ENCODE measurements at regions not wholly inside any gene's neighbourhood (a gene's known extent, or its start where the extent isn't known, plus 50 kb on each side); places are given as distances from the start of the nearest gene placed in this dataset.
A peak's percentile ranks its signal among the peaks of the same experiment; 100 is the strongest.

DNA sequence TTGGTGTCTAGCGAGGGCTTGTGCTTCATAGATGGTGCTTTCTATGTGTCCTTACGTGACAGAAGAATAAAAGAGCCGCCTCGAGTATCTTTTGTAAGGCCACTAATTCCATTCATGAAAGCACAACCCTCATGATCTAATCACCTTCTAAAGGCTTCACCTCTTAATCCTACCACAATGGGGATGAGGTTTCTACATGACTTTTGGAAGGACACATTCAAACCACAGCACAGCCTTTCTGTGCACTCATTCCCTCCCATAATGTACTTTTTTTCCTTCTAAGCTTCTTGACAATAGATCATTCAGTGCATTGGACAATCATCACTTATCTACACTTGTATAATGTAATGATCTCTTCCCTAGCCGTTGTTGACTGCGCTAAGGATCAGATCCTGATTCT is 774.8 kb downstream of the BRINP1 start:
- DNase-seq (no peak), FAIRE-seq (no peak)
- intact Hi-C loops (cut with DNase I) = no loop called here
- Histone ChIP-seq H3K4me3 (ENCODE audit: low read length in 3 of 3) (no peak overlapping the region), H3K36me3 (ENCODE audit: control insufficient read depth in 2 of 3, insufficient read depth in 3 of 3, low read length in 3 of 3) (no peaks in the 10 kb centered on the region), H3K9ac (ENCODE audit: low read length in 3 of 3) (no peak overlapping the region), H3K27me3 (ENCODE audit: control insufficient read depth, insufficient read depth, low read length) (no peaks in the 10 kb centered on the region), H3K4me1 (ENCODE audit: control insufficient read depth in 2 of 3, insufficient read depth in 2 of 3, low read depth in 1 of 3, low read length in 3 of 3) (peaks cover 0 to 2% (median 0%) of the 10 kb centered on the region in 3 donors), H3K27ac (ENCODE audit: low read depth in 2 of 2, low read length in 2 of 2) (no peak overlapping the region), H3K9me3 (ENCODE audit: control insufficient read depth in 2 of 3, insufficient read depth in 1 of 3, low read length in 3 of 3) (no peaks in the 10 kb centered on the region)
- TF ChIP-seq, protein P1, sequence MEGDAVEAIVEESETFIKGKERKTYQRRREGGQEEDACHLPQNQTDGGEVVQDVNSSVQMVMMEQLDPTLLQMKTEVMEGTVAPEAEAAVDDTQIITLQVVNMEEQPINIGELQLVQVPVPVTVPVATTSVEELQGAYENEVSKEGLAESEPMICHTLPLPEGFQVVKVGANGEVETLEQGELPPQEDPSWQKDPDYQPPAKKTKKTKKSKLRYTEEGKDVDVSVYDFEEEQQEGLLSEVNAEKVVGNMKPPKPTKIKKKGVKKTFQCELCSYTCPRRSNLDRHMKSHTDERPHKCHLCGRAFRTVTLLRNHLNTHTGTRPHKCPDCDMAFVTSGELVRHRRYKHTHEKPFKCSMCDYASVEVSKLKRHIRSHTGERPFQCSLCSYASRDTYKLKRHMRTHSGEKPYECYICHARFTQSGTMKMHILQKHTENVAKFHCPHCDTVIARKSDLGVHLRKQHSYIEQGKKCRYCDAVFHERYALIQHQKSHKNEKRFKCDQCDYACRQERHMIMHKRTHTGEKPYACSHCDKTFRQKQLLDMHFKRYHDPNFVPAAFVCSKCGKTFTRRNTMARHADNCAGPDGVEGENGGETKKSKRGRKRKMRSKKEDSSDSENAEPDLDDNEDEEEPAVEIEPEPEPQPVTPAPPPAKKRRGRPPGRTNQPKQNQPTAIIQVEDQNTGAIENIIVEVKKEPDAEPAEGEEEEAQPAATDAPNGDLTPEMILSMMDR (IDR thresholded peaks at IDR 0.05; ENCODE audit: borderline replicate concordance, extremely low read depth, insufficient read depth) = no peak

DNA sequence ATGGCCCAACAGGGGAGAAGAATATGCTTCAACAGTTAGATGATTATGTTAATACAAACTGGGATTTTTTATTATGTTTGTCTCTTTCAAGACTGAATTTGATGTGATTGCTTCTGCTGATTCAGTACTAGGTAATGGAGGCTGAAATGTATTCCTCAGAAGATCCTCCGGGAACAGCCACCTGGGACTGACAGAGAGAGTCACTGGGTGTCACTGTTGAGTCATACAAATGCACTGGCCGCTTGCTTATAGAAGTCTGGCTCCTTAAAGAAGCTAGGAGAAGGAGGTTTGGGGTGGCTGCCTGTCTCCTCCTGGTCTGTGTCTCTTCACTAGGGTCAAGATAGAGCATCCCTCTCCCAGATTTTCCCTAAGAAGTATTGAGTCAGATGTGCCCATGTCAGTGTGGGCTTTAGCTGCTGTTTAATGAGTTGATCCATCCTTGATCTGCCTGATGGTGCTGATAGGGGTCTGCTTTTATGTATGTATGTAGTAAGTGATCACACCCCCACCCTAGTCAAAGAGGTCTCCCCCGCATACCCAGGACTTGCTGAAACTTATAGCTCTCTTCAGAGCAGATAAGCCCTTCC is 773.4 kb downstream of the BRINP1 start:
- Histone ChIP-seq H3K36me3 (ENCODE audit: control insufficient read depth in 2 of 3, insufficient read depth in 3 of 3, low read length in 3 of 3) (no peaks in the 10 kb centered on the region), H3K9me3 (ENCODE audit: control insufficient read depth in 2 of 3, insufficient read depth in 1 of 3, low read length in 3 of 3) (no peaks in the 10 kb centered on the region), H3K9ac (ENCODE audit: low read length in 3 of 3) (no peak overlapping the region), H3K27me3 (ENCODE audit: control insufficient read depth, insufficient read depth, low read length) (no peaks in the 10 kb centered on the region), H3K4me1 (ENCODE audit: control insufficient read depth in 2 of 3, insufficient read depth in 2 of 3, low read depth in 1 of 3, low read length in 3 of 3) (peaks cover 0 to 2% (median 0%) of the 10 kb centered on the region in 3 donors), H3K27ac (ENCODE audit: low read depth in 2 of 2, low read length in 2 of 2) (no peak overlapping the region), H3K4me3 (ENCODE audit: low read length in 3 of 3) (no peak overlapping the region)
- FAIRE-seq (no peak), DNase-seq (peak in 4 of 5 donors; percentile 40 to 66 (median 66))
- TF ChIP-seq, protein P1 (IDR thresholded peaks at IDR 0.05; ENCODE audit: borderline replicate concordance, extremely low read depth, insufficient read depth) = peak; percentile 64
- intact Hi-C loops (cut with DNase I) = no loop called here

DNA sequence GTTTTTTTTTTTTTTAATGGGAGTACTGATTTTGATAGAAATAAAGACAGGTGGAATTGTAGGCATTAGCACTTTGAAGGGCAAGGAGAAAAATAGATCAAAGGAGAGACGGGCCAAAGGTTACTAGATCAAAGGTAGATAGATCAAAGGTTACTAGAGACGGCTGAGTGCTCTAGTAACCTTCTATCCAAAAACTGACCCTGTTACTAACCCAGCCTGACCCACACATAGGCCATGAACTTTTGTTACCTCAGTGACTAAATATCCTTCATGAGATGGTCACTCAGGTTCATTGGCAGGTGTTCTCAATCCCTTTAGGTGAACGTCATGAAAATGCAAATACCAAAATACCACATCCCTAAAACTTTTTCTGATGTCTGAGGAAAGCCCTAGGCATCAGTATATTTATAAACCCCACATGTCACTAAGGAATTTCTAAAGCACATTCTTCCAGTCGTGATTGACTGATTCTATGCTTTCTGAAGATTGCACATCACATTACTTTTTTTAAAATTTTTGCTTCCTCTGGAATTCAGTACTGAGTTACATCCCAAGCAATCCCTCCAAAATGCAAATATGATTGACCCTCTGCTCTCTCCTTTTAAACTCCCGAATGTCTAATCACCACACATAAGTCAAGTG is 772.7 kb downstream of the BRINP1 start:
- no peaks in the 10 kb centered on the region for H3K9me3 ChIP-seq (ENCODE audit: control insufficient read depth in 2 of 3, insufficient read depth in 1 of 3, low read length in 3 of 3)
- H3K27ac ChIP-seq (ENCODE audit: low read depth in 2 of 2, low read length in 2 of 2) = no peak overlapping the region
- intact Hi-C loops (cut with DNase I) = no loop called here
- no peak overlapping the region for H3K4me3 ChIP-seq (ENCODE audit: low read length in 3 of 3)
- no peaks in the 10 kb centered on the region for H3K27me3 ChIP-seq (ENCODE audit: control insufficient read depth, insufficient read depth, low read length)
- FAIRE-seq = no peak
- H3K36me3 ChIP-seq (ENCODE audit: control insufficient read depth in 2 of 3, insufficient read depth in 3 of 3, low read length in 3 of 3) = no peaks in the 10 kb centered on the region
- no peak for DNase-seq
- TF ChIP-seq, protein P1 (IDR thresholded peaks at IDR 0.05; ENCODE audit: borderline replicate concordance, extremely low read depth, insufficient read depth) = no peak
- no peak overlapping the region for H3K9ac ChIP-seq (ENCODE audit: low read length in 3 of 3)
- peaks cover 0 to 2% (median 0%) of the 10 kb centered on the region in 3 donors for H3K4me1 ChIP-seq (ENCODE audit: control insufficient read depth in 2 of 3, insufficient read depth in 2 of 3, low read depth in 1 of 3, low read length in 3 of 3)
